AG09309 (cell line): ENCODE measurements at regions not wholly inside any gene's neighbourhood (a gene's known extent, or its start where the extent isn't known, plus 50 kb on each side); places are given as distances from the start of the nearest gene placed in this dataset.
"Not testable (repeated sequence)": the region's sequence is repeated elsewhere in the genome, so short reads cannot be mapped to it uniquely, and the experiment has no call there.

ENCODE experiments used
- DNase-seq: peaks from one replicate; pipeline ENCODE4 v3.0.0-alpha.2; 2010; ENCODE audit warnings: low read depth
- H3K4me3 ChIP-seq: 2 replicates; pipeline ENCODE4 v1.5.1; 2011; ENCODE audit warnings: mild to moderate bottlenecking, low read depth, low read length, moderate library complexity; ENCODE audit not compliant: control insufficient read depth
- CTCF ChIP-seq: IDR thresholded peaks from 2 replicates; pipeline ENCODE4 v1.5.1; 2011; ENCODE audit warnings: mild to moderate bottlenecking, low read depth, low read length, inconsistent platforms; ENCODE audit not compliant: insufficient read depth, control insufficient read depth; ENCODE audit errors: missing control alignments

- TF ChIP-seq CTCF, result no peak
- no peak overlapping the region for H3K4me3 ChIP-seq
- DNase-seq, result no peak
Observed at GRCh38 chr2:44098891-44099290, 69.8 kb upstream of the PPM1B start.

GRCh38 chr2:44100351-44100750, 68.3 kb upstream of the PPM1B start:
- TF ChIP-seq CTCF, result no peak
- no peak overlapping the region for H3K4me3 ChIP-seq
- peak; percentile 94 for DNase-seq

GRCh38 chr2:44101246-44101645, 67.4 kb upstream of the PPM1B start:
- no peak for DNase-seq
- TF ChIP-seq CTCF, result no peak
- no peak overlapping the region for H3K4me3 ChIP-seq

GRCh38 chr2:44102790-44103562, 65.7 kb upstream of the PPM1B start:
- DNase-seq, result no peak
- no peak for TF ChIP-seq CTCF
- H3K4me3 ChIP-seq, result no peak overlapping the region

GRCh38 chr2:44103639-44104038, 65.0 kb upstream of the PPM1B start:
- H3K4me3 ChIP-seq, result no peak overlapping the region
- TF ChIP-seq CTCF, result no peak
- DNase-seq, result no peak

GRCh38 chr2:44104855-44105271, 63.8 kb upstream of the PPM1B start:
- H3K4me3 ChIP-seq, result no peak overlapping the region
- no peak for DNase-seq
- no peak for TF ChIP-seq CTCF

- DNase-seq, H3K4me3 ChIP-seq: not testable (repeated sequence)
Observed at GRCh38 chr2:44106509-44106908, 62.2 kb upstream of the PPM1B start.
